Fibroblast of lung (primary cell): ENCODE measurements at regions not wholly inside any gene's neighbourhood (a gene's known extent, or its start where the extent isn't known, plus 50 kb on each side); places are given as distances from the start of the nearest gene placed in this dataset.

ENCODE experiments used
- CTCF ChIP-seq, 2 donors: IDR thresholded peaks in 1 of 2; conservative IDR thresholded peaks in 1 of 2; 1 replicate in 1 of 2; 2 replicates in 1 of 2; pipeline ENCODE4 v1.5.1; 2011 to 2012; ENCODE audit warnings: low read length in 2 of 2, control low read depth in 1 of 2, inconsistent platforms in 1 of 2, low read depth in 1 of 2, mild to moderate bottlenecking in 1 of 2
- EZH2 ChIP-seq: IDR thresholded peaks from 2 replicates; pipeline ENCODE4 v1.5.1; 2012; ENCODE audit warnings: low read length, control low read depth, mild to moderate bottlenecking; ENCODE audit errors: missing control alignments

- TF ChIP-seq EZH2: no peak
- no peak for TF ChIP-seq CTCF (conservative IDR thresholded peaks at IDR 0.05 in 1 of 2, IDR thresholded peaks at IDR 0.05 in 1 of 2; ENCODE audit: low read depth in 1 of 2, low read length in 2 of 2)
Observed at GRCh38 chr6:19602434-19603013, 234.6 kb upstream of the ID4 start.
